ENCODE measurements at regions not wholly inside any gene's neighbourhood (a gene's known extent, or its start where the extent isn't known, plus 50 kb on each side); places are given as distances from the start of the nearest gene placed in this dataset.

DNA sequence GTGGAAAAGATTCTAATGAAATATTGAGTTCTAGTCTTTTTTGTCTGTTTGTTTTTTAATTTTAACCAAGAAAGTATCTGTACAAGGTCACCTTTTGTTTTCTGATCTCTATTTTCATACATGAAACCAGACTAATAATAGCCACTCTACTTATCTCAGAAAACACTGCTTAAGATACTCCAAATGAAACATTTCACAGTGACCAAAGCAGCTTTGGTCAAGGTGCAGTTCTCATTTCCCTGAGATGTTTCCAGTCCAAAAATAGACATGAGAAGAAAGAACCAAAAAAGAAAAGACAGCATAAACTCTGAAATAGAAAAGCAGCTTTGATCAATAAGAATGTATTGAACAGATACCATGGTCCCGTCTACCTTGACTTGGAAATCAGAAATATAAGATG lies 782.8 kb downstream of the RAB28 start:
- no peaks in the 10 kb centered on the region for H3K36me3 ChIP-seq
- no peaks in the 10 kb centered on the region for H3K9me3 ChIP-seq
- DNase-seq = no peak
- no peaks in the 10 kb centered on the region for H3K4me1 ChIP-seq
- H3K27me3 ChIP-seq = no peaks in the 10 kb centered on the region
- no peak overlapping the region for H3K9ac ChIP-seq (ENCODE audit: low read depth in 2 of 2, low read length in 2 of 2)
- H3K4me3 ChIP-seq = no peak overlapping the region
- no peak overlapping the region for H3K27ac ChIP-seq
- intact Hi-C loops (cut with DNase I) = no loop called here
- TF ChIP-seq, protein P1, sequence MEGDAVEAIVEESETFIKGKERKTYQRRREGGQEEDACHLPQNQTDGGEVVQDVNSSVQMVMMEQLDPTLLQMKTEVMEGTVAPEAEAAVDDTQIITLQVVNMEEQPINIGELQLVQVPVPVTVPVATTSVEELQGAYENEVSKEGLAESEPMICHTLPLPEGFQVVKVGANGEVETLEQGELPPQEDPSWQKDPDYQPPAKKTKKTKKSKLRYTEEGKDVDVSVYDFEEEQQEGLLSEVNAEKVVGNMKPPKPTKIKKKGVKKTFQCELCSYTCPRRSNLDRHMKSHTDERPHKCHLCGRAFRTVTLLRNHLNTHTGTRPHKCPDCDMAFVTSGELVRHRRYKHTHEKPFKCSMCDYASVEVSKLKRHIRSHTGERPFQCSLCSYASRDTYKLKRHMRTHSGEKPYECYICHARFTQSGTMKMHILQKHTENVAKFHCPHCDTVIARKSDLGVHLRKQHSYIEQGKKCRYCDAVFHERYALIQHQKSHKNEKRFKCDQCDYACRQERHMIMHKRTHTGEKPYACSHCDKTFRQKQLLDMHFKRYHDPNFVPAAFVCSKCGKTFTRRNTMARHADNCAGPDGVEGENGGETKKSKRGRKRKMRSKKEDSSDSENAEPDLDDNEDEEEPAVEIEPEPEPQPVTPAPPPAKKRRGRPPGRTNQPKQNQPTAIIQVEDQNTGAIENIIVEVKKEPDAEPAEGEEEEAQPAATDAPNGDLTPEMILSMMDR (IDR thresholded peaks at IDR 0.05) = no peak

DNA sequence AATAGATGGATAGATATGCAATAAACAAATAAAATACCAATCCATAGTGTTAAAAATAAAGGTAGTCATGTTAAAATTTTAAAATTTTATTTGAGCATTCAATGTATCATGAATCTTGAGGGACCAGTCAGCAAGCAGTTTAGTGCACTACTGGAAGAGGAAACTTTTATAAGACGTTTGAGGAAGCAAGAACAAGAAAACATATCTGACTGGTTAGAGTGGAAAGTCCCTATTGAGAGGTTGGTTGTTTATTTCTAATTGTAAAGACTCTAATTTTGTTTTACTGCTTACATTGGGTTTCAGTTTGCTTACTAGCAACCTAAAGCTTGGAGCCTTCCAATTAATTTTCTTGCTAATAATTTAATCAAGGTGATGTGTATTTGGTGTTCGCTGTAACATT lies 786.2 kb downstream of the RAB28 start:
- H3K36me3 ChIP-seq = no peaks in the 10 kb centered on the region
- H3K9me3 ChIP-seq = no peaks in the 10 kb centered on the region
- no peaks in the 10 kb centered on the region for H3K27me3 ChIP-seq
- TF ChIP-seq, protein P1 (IDR thresholded peaks at IDR 0.05) = no peak
- no peaks in the 10 kb centered on the region for H3K4me1 ChIP-seq
- intact Hi-C loops (cut with DNase I) = no loop called here
- no peak overlapping the region for H3K9ac ChIP-seq (ENCODE audit: low read depth in 2 of 2, low read length in 2 of 2)
- no peak overlapping the region for H3K4me3 ChIP-seq
- no peak overlapping the region for H3K27ac ChIP-seq
- DNase-seq = no peak

DNA sequence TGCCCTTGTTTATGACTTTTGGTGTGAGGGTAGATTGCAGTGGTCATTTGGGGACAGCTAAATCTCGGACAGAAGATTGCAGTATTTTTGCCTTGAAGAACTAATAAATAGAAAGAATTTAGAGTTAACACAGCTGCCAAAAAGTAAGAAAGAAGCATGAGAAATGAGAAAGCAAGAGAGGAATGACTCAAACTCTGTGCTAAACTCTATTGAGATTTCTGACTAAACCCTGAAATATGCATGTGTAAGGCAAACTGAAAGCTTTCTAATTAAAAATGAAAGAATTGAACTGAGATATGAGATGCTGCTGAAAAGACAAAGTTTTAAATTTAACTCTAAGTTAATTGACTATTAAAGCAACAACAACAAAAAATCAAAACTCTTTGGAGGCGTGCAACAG lies 791.3 kb downstream of the RAB28 start:
- intact Hi-C loops (cut with DNase I) = no loop called here
- Histone ChIP-seq H3K27ac (no peak overlapping the region), H3K4me1 (no peaks in the 10 kb centered on the region), H3K27me3 (no peaks in the 10 kb centered on the region), H3K9ac (ENCODE audit: low read depth in 2 of 2, low read length in 2 of 2) (no peak overlapping the region), H3K4me3 (no peak overlapping the region), H3K36me3 (no peaks in the 10 kb centered on the region), H3K9me3 (no peaks in the 10 kb centered on the region)
- TF ChIP-seq, protein P1 (IDR thresholded peaks at IDR 0.05) = no peak
- no peak for DNase-seq

DNA sequence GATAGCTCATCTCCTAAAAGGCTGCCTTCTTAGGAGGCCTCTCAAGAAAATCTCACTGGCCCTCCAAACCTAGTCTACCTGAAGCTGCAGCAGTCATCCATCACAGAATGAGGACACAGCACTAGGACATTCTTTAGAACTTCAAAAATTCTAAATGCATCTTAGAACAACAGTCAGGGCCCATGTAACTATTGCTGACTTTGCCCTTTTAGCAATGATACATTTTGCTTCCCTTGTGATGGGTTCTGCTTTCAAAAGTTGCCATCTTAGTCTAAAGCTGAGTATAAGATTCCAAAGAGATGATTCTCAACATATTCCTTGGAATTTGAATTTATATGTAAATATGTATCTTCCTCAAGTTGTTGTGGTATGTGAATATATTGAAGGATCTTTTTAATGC lies 793.0 kb downstream of the RAB28 start:
- H3K36me3 ChIP-seq = no peaks in the 10 kb centered on the region
- H3K4me3 ChIP-seq = no peak overlapping the region
- no peak for DNase-seq
- no peak overlapping the region for H3K27ac ChIP-seq
- H3K27me3 ChIP-seq = no peaks in the 10 kb centered on the region
- no peaks in the 10 kb centered on the region for H3K4me1 ChIP-seq
- H3K9me3 ChIP-seq = no peaks in the 10 kb centered on the region
- intact Hi-C loops (cut with DNase I) = no loop called here
- TF ChIP-seq, protein P1 (IDR thresholded peaks at IDR 0.05) = no peak
- H3K9ac ChIP-seq (ENCODE audit: low read depth in 2 of 2, low read length in 2 of 2) = no peak overlapping the region

DNA sequence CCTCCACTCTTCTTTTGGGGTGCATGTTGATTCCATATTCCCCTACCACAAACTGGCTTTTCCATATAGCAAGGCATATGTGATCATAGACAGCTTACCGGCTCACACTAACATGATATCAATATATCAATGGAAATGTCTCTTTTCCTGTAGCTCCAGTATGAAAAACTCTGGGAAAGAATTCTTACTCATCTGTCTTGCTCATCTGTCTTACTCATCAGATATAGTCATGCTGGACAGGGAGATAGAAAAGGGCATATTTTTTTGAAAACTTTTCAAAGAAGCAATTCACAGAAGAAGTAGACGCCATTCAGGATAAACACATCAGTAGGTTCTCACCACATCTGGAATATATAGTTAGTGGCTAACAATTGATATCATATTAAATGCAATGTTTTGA lies 794.7 kb downstream of the RAB28 start:
- DNase-seq = no peak
- H3K27me3 ChIP-seq = no peaks in the 10 kb centered on the region

More for the DNA sequence above, 794.7 kb downstream of the RAB28 start:
- intact Hi-C loops (cut with DNase I) = no loop called here
- Histone ChIP-seq H3K27ac (no peak overlapping the region), H3K36me3 (no peaks in the 10 kb centered on the region), H3K4me3 (no peak overlapping the region), H3K9me3 (no peaks in the 10 kb centered on the region), H3K4me1 (no peaks in the 10 kb centered on the region), H3K9ac (ENCODE audit: low read depth in 2 of 2, low read length in 2 of 2) (no peak overlapping the region)
- TF ChIP-seq, protein P1 (IDR thresholded peaks at IDR 0.05) = no peak

Data from colonic mucosa (tissue), 4 donors.